Epithelial cell of proximal tubule (primary cell): ENCODE measurements at regions not wholly inside any gene's neighbourhood (a gene's known extent, or its start where the extent isn't known, plus 50 kb on each side); places are given as distances from the start of the nearest gene placed in this dataset.

ENCODE experiments used
- DNase-seq: peaks from one replicate; pipeline ENCODE4 v3.0.0-alpha.2; 2011; ENCODE audit warnings: low read depth
- H3K4me3 ChIP-seq: 2 replicates; pipeline ENCODE4 v1.5.1; 2011; ENCODE audit warnings: low read depth, mild to moderate bottlenecking, low read length
- CTCF ChIP-seq: conservative IDR thresholded peaks from 2 replicates; pipeline ENCODE4 v1.5.1; 2012; ENCODE audit warnings: low read depth, mild to moderate bottlenecking, low read length

- no peak for DNase-seq
These were observed 149.0 kb downstream of the DSEL start for GRCh38 chr18:67367540-67367939.

GRCh38 chr18:67363694-67364093, 152.8 kb downstream of the DSEL start:
- H3K4me3 ChIP-seq: no peak overlapping the region
- TF ChIP-seq CTCF: no peak
- DNase-seq: no peak

More at GRCh38 chr18:67367540-67367939, 149.0 kb downstream of the DSEL start:
- TF ChIP-seq CTCF: no peak
- no peak overlapping the region for H3K4me3 ChIP-seq

GRCh38 chr18:67362906-67363305, 153.6 kb downstream of the DSEL start:
- no peak overlapping the region for H3K4me3 ChIP-seq
- no peak for TF ChIP-seq CTCF
- no peak for DNase-seq

- no peak for TF ChIP-seq CTCF
- peak; percentile 74 for DNase-seq
- peak overlapping the region; percentile 34 for H3K4me3 ChIP-seq
These were observed 156.4 kb downstream of the DSEL start for GRCh38 chr18:67359873-67360838.

GRCh38 chr18:67358947-67359346, 157.6 kb downstream of the DSEL start:
- no peak for DNase-seq
- no peak for TF ChIP-seq CTCF
- H3K4me3 ChIP-seq: no peak overlapping the region

- no peak for TF ChIP-seq CTCF
- no peak for DNase-seq
- no peak overlapping the region for H3K4me3 ChIP-seq
These were observed 161.8 kb downstream of the DSEL start for GRCh38 chr18:67354692-67355091.

- no peak for DNase-seq
- no peak for TF ChIP-seq CTCF
- no peak overlapping the region for H3K4me3 ChIP-seq
These were observed 162.4 kb downstream of the DSEL start for GRCh38 chr18:67354091-67354490.
